Rectal smooth muscle tissue (tissue), 1 donor: ENCODE measurements at regions not wholly inside any gene's neighbourhood (a gene's known extent, or its start where the extent isn't known, plus 50 kb on each side); places are given as distances from the start of the nearest gene placed in this dataset.

Experiments used
- H3K27ac ChIP-seq: one replicate; pipeline ENCODE4 v1.7.0; 2013; ENCODE audit warnings: low read depth, low read length, inconsistent platforms
- H3K27me3 ChIP-seq: one replicate; pipeline ENCODE4 v1.7.0; 2013; ENCODE audit warnings: low read length; ENCODE audit not compliant: control insufficient read depth, insufficient read depth
- H3K36me3 ChIP-seq: one replicate; pipeline ENCODE4 v1.7.0; 2013; ENCODE audit warnings: low read length; ENCODE audit not compliant: control insufficient read depth, insufficient read depth
- H3K4me1 ChIP-seq: one replicate; pipeline ENCODE4 v1.7.0; 2013; ENCODE audit warnings: low read length; ENCODE audit not compliant: control insufficient read depth, insufficient read depth
- H3K4me3 ChIP-seq: one replicate; pipeline ENCODE4 v1.7.0; 2013; ENCODE audit warnings: low read length
- H3K9ac ChIP-seq: one replicate; pipeline ENCODE4 v1.7.0; 2013; ENCODE audit warnings: low read length

- H3K4me1 ChIP-seq, result no peaks in the 10 kb centered on the region
- H3K4me3 ChIP-seq, result no peak overlapping the region
- H3K9ac ChIP-seq, result no peak overlapping the region
- no peaks in the 10 kb centered on the region for H3K27me3 ChIP-seq
- no peaks in the 10 kb centered on the region for H3K36me3 ChIP-seq
- no peak overlapping the region for H3K27ac ChIP-seq
Observed at GRCh38 chr3:102299125-102299877, 135.5 kb upstream of the ZPLD1 start.

- Histone ChIP-seq H3K27ac (no peak overlapping the region), H3K27me3 (no peaks in the 10 kb centered on the region), H3K4me3 (no peak overlapping the region), H3K36me3 (no peaks in the 10 kb centered on the region), H3K4me1 (no peaks in the 10 kb centered on the region), H3K9ac (no peak overlapping the region)
Observed at GRCh38 chr3:102301155-102301880, 133.5 kb upstream of the ZPLD1 start.

- Histone ChIP-seq H3K27me3 (no peaks in the 10 kb centered on the region), H3K36me3 (no peaks in the 10 kb centered on the region), H3K4me3 (no peak overlapping the region), H3K4me1 (no peaks in the 10 kb centered on the region), H3K9ac (no peak overlapping the region), H3K27ac (no peak overlapping the region)
Observed at GRCh38 chr3:102302020-102302419, 132.8 kb upstream of the ZPLD1 start.

DNA sequence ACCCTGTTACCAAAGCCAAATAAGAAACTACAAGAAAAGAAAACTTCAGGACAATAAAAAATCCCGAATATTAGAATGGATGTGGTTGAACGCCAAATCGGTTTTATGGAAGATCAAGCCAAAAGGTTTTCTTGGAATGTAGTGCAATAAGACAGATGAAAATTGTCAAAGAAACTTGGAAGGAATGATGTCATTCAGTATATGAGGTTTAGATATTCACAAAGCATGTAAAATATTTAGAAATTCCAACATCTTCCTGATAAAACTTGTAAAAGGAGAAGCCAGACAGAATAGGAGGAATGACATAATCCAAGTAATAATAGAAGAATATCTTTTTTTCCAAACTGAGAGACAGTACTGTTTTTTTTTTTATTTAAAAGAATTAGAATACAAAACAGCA lies 130.3 kb upstream of the ZPLD1 start:
- Histone ChIP-seq H3K36me3 (no peaks in the 10 kb centered on the region), H3K9ac (no peak overlapping the region), H3K4me3 (no peak overlapping the region), H3K27ac (no peak overlapping the region), H3K27me3 (no peaks in the 10 kb centered on the region), H3K4me1 (no peaks in the 10 kb centered on the region)

DNA sequence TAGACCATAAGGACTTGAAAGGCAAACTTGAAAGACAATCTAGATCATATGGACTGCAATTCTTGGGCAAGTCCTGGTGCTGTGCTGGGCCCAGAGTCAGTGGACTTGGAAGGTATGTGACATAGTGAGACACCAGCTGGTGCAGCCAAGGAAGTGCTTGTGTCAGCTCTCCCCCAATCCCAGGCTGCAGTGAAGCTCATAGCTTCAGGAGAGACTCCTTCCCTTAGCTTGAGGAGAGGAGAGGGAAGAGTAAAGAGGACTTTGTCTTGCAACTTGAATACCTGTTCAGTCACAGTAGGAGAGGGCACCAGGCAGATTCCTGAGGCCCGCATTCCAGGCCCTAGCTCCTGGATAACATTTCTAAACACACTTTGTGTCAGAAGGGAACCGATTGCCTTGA lies 127.4 kb upstream of the ZPLD1 start:
- Histone ChIP-seq H3K27ac (no peak overlapping the region), H3K36me3 (no peaks in the 10 kb centered on the region), H3K27me3 (no peaks in the 10 kb centered on the region), H3K9ac (no peak overlapping the region), H3K4me1 (no peaks in the 10 kb centered on the region), H3K4me3 (no peak overlapping the region)

- Histone ChIP-seq H3K4me1 (no peaks in the 10 kb centered on the region), H3K36me3 (no peaks in the 10 kb centered on the region), H3K9ac (no peak overlapping the region)
Observed at GRCh38 chr3:102329066-102329465, 105.7 kb upstream of the ZPLD1 start.

GRCh38 chr3:102329561-102329960 lies 105.3 kb upstream of the ZPLD1 start:
- Histone ChIP-seq H3K36me3 (no peaks in the 10 kb centered on the region), H3K27me3 (no peaks in the 10 kb centered on the region), H3K4me1 (no peaks in the 10 kb centered on the region), H3K27ac (no peak overlapping the region), H3K4me3 (no peak overlapping the region), H3K9ac (no peak overlapping the region)

More at GRCh38 chr3:102329066-102329465, 105.7 kb upstream of the ZPLD1 start:
- H3K27ac ChIP-seq, result no peak overlapping the region
- no peaks in the 10 kb centered on the region for H3K27me3 ChIP-seq
- H3K4me3 ChIP-seq, result no peak overlapping the region

- H3K4me3 ChIP-seq, result no peak overlapping the region
- no peak overlapping the region for H3K9ac ChIP-seq
- no peaks in the 10 kb centered on the region for H3K4me1 ChIP-seq
- no peak overlapping the region for H3K27ac ChIP-seq
- no peaks in the 10 kb centered on the region for H3K36me3 ChIP-seq
- no peaks in the 10 kb centered on the region for H3K27me3 ChIP-seq
Observed at GRCh38 chr3:102332205-102332604, 102.6 kb upstream of the ZPLD1 start.

- no peak overlapping the region for H3K9ac ChIP-seq
- no peak overlapping the region for H3K4me3 ChIP-seq
- no peaks in the 10 kb centered on the region for H3K36me3 ChIP-seq
- no peaks in the 10 kb centered on the region for H3K4me1 ChIP-seq
- no peak overlapping the region for H3K27ac ChIP-seq
- H3K27me3 ChIP-seq, result no peaks in the 10 kb centered on the region
Observed at GRCh38 chr3:102332934-102333333, 101.9 kb upstream of the ZPLD1 start.

GRCh38 chr3:102336130-102336529 lies 98.7 kb upstream of the ZPLD1 start:
- Histone ChIP-seq H3K27ac (no peak overlapping the region), H3K4me1 (no peaks in the 10 kb centered on the region), H3K9ac (no peak overlapping the region), H3K4me3 (no peak overlapping the region), H3K36me3 (no peaks in the 10 kb centered on the region), H3K27me3 (no peaks in the 10 kb centered on the region)

- no peaks in the 10 kb centered on the region for H3K4me1 ChIP-seq
- H3K36me3 ChIP-seq, result no peaks in the 10 kb centered on the region
- H3K27me3 ChIP-seq, result no peaks in the 10 kb centered on the region
- no peak overlapping the region for H3K4me3 ChIP-seq
- no peak overlapping the region for H3K9ac ChIP-seq
- H3K27ac ChIP-seq, result no peak overlapping the region
Observed at GRCh38 chr3:102339671-102340070, 95.1 kb upstream of the ZPLD1 start.

GRCh38 chr3:102346897-102347296 lies 87.9 kb upstream of the ZPLD1 start:
- Histone ChIP-seq H3K4me1 (no peaks in the 10 kb centered on the region), H3K4me3 (no peak overlapping the region), H3K27me3 (no peaks in the 10 kb centered on the region), H3K36me3 (no peaks in the 10 kb centered on the region), H3K9ac (no peak overlapping the region), H3K27ac (no peak overlapping the region)

GRCh38 chr3:102348904-102349303 lies 85.9 kb upstream of the ZPLD1 start:
- no peaks in the 10 kb centered on the region for H3K4me1 ChIP-seq
- H3K27me3 ChIP-seq, result no peaks in the 10 kb centered on the region
- no peak overlapping the region for H3K4me3 ChIP-seq
- no peak overlapping the region for H3K9ac ChIP-seq
- H3K27ac ChIP-seq, result no peak overlapping the region
- H3K36me3 ChIP-seq, result no peaks in the 10 kb centered on the region
